Fibroblast of mammary gland (primary cell): ENCODE measurements at regions not wholly inside any gene's neighbourhood (a gene's known extent, or its start where the extent isn't known, plus 50 kb on each side); places are given as distances from the start of the nearest gene placed in this dataset.
"Not testable (repeated sequence)": the region's sequence is repeated elsewhere in the genome, so short reads cannot be mapped to it uniquely, and the experiment has no call there.

ENCODE experiments used
- DNase-seq: peaks from one replicate; pipeline ENCODE4 v3.0.0-alpha.2; 2010; ENCODE audit warnings: low read depth
- H3K4me3 ChIP-seq: 2 replicates; pipeline ENCODE4 v1.5.1; 2011; ENCODE audit warnings: low read depth, mild to moderate bottlenecking, low read length, moderate library complexity; ENCODE audit not compliant: control insufficient read depth
- TF ChIP-seq, protein P1 (sequence below): conservative IDR thresholded peaks from 2 replicates; pipeline ENCODE4 v1.5.1; 2011; ENCODE audit warnings: low read depth, low read length, inconsistent platforms; ENCODE audit not compliant: control insufficient read depth, insufficient read depth

DNA sequence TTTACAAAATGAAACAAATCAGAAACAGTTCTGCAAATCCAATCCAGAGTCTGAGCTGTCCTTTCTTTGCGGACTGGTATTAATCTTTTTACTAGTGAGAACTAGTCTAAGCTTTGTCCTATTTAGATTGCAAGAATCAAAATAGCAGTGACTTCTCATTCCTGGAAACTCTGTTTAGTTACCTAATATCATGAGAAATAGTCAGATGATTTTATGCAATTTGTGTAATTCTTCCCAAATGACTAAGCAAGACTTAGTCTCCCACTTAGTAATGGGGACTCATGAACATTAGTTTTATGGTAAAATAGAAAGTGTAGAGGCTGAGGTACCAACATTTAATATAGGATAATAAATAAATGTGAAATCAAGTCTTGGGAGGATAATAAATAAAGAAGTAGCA lies 341.3 kb downstream of the DNAJB9 start:
- DNase-seq: no peak
- H3K4me3 ChIP-seq: no peak overlapping the region
- TF ChIP-seq, protein P1, sequence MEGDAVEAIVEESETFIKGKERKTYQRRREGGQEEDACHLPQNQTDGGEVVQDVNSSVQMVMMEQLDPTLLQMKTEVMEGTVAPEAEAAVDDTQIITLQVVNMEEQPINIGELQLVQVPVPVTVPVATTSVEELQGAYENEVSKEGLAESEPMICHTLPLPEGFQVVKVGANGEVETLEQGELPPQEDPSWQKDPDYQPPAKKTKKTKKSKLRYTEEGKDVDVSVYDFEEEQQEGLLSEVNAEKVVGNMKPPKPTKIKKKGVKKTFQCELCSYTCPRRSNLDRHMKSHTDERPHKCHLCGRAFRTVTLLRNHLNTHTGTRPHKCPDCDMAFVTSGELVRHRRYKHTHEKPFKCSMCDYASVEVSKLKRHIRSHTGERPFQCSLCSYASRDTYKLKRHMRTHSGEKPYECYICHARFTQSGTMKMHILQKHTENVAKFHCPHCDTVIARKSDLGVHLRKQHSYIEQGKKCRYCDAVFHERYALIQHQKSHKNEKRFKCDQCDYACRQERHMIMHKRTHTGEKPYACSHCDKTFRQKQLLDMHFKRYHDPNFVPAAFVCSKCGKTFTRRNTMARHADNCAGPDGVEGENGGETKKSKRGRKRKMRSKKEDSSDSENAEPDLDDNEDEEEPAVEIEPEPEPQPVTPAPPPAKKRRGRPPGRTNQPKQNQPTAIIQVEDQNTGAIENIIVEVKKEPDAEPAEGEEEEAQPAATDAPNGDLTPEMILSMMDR: no peak

DNA sequence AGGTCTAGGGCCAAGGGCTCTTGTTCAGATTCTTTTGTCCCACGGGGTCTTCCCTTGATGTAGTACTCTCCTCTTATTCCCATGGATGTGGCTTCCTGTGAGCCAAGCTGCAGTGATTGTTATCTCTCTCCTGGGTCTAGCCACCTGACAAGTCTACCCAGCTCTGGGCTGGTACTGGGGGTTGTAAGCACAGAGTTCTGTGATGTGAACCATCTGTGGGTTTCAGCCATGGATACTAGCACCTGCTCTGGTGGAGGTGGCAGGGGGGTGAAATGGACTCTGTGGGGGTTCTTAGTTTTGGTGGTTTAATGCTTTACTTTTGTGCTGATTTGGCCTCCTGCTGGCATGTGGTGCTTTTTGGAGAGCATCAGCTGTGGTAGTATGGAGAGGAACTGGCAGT lies 350.8 kb downstream of the DNAJB9 start:
- no peak overlapping the region for H3K4me3 ChIP-seq
- TF ChIP-seq, protein P1: no peak
- DNase-seq: no peak

DNA sequence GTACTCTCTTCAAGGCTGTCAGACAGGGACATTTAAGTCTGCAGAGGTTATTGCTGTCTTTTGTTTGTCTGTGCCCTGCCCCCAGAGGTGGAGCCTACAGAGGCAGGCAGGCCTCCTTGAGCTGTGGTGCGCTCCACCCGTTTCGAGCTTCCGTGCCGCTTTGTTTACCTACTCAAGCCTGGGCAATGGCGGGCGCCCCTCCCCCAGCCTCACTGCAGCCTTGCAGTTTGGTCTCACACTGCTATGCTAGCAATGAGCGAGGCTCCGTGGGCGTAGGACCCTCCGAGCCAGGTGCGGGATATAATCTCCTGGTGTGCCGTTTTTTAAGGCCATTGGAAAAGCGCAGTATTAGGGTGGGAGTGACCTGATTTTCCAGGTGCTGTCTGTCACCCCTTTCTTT lies 373.4 kb downstream of the DNAJB9 start:
- not testable (repeated sequence) for DNase-seq, H3K4me3 ChIP-seq

DNA sequence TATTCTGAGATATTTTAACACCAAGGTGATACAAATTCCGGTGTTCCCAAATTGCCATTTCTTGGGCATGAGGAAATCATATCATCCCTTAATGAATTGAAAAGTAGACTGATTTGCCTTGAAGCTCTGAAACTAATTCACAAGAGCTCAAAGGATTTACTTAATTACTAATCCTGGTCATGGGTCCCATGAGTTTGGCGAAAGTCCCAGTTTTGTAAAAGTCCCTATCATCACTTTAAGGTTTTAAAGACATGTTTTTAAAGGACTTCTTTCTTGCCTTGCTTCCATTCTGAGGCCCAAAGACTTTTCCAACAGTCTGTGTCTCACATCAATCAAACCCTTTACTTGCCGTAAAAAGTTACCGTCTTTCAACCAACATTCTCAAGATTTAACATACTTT lies 377.9 kb downstream of the DNAJB9 start:
- TF ChIP-seq, protein P1: no peak
- H3K4me3 ChIP-seq: no peak overlapping the region
- no peak for DNase-seq

DNA sequence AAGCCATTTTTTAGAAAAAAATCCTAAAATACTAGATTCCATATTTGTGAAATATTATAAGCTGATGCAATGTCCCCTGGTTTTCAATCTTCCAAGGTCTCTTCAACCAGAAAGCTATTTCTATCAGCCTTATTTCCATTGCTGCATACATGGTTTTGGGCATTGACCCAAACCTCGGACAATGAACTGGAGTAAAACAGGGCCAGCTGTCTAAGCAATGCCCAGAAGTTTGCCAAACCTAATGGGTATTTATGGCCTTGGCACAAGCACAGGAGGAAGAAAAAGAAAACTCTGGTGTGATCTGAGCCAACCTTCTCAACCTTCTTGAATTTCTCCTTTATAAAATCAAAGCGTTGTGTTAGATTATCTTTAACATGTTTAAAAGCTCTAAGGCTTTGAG lies 402.3 kb downstream of the DNAJB9 start:
- TF ChIP-seq, protein P1: no peak
- H3K4me3 ChIP-seq: no peak overlapping the region
- DNase-seq: no peak

DNA sequence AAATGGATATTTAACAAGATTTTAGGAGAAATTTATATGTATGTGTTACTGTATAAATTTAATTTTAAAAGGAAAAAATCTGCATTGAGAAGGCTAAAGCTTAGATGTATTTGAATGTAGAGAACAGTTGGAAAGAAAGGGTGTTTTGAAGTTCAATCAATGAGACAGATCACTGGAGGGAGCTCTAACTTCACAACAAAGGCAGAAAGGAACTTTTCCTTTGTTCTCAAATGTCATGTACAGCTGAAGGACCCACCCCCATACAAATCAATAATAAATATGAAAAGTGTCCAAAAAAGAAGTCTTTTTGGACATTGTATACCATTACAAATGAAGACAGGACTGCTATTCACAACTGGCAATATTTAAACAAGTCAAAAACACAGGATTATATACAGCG lies 403.4 kb downstream of the DNAJB9 start:
- H3K4me3 ChIP-seq: no peak overlapping the region
- DNase-seq: no peak
- TF ChIP-seq, protein P1: no peak

DNA sequence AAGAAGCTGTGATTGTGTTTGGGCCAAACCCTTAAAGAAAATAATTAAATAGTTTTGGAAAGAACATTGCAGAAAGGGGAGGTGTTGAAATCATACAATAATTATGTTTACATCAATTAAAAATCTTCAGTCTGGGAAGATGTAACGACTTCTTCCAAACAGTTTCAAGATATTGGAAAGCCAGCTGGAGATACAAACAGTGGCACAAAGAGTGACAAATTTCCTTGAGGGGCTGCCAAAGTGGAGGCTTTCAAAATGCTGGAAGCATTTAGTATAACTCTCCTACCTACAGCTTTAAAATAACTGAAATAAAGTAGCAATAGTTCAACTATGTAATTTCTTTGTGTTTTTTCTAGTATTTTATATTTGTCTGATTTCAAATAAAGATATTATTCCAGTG lies 405.0 kb downstream of the DNAJB9 start:
- no peak for DNase-seq
- H3K4me3 ChIP-seq: no peak overlapping the region
- TF ChIP-seq, protein P1: no peak
